Cardiac fibroblast (primary cell): ENCODE measurements at regions not wholly inside any gene's neighbourhood (a gene's known extent, or its start where the extent isn't known, plus 50 kb on each side); places are given as distances from the start of the nearest gene placed in this dataset.

Experiments used
- DNase-seq, 2 donors: peaks; one replicate each; pipeline versions ENCODE4 v3.0.0 to v3.0.0-alpha.2; 2010; ENCODE audit warnings: low read depth in 2 of 2
- H3K4me3 ChIP-seq, 2 donors: replicated peaks in 1 of 2; 1 replicate in 1 of 2; 2 replicates in 1 of 2; pipeline ENCODE4 v1.5.1; 2011; ENCODE audit warnings: low read depth in 2 of 2, low read length in 2 of 2, mild to moderate bottlenecking in 2 of 2, moderate library complexity in 1 of 2
- TF ChIP-seq, protein P1 (sequence below): IDR thresholded peaks from one replicate; pipeline ENCODE4 v1.5.1; 2011; ENCODE audit warnings: low read depth, mild to moderate bottlenecking, low read length, inconsistent platforms

DNA sequence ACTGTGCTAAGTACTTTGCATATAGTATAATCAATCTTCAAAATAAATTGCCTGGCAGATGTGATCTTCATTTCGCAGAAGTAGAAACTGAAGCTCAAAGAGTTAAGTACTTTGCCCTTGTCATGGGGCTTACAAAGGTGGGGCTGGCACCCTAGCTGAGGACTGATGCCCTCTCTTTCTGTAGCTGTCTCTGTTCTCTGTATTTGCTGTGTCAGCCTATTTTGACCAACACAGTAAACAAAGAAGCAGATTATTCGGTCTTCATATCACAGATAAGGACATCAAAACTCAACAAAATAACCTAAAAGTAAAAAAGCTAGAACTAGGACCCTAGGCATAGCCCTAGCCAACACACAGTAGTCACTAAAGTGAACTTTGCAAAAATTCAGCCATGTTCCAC lies 570.5 kb upstream of the TENM3 start:
- DNase-seq: no peak
- H3K4me3 ChIP-seq: no peak overlapping the region
- TF ChIP-seq, protein P1, sequence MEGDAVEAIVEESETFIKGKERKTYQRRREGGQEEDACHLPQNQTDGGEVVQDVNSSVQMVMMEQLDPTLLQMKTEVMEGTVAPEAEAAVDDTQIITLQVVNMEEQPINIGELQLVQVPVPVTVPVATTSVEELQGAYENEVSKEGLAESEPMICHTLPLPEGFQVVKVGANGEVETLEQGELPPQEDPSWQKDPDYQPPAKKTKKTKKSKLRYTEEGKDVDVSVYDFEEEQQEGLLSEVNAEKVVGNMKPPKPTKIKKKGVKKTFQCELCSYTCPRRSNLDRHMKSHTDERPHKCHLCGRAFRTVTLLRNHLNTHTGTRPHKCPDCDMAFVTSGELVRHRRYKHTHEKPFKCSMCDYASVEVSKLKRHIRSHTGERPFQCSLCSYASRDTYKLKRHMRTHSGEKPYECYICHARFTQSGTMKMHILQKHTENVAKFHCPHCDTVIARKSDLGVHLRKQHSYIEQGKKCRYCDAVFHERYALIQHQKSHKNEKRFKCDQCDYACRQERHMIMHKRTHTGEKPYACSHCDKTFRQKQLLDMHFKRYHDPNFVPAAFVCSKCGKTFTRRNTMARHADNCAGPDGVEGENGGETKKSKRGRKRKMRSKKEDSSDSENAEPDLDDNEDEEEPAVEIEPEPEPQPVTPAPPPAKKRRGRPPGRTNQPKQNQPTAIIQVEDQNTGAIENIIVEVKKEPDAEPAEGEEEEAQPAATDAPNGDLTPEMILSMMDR: no peak

DNA sequence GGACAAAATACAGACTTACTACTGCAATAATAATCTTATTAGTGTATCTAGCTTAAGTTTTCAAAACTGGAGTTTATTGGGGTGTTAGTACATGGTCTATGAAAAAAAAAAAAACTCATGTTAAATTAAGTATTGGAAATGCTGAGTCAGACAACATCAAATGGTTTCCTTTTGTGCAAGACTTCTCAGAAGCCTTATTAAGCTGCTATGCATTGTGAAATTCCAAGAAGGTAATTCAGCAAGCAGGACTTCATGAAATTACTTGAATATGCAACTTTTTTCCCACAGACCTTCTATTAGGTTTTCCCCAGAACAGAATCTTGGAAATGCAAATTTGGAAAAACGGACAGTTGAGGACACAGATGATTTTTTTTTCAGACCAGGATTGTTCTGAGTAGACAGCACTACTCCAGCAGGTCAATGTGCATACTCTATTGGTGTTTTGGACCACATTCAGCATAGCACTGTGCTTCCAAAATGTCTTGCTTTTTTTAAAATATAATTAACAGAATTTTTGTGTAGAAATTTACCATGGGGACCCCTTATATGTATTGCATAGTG lies 568.8 kb upstream of the TENM3 start:
- DNase-seq: peak; percentile 62 to 75
- TF ChIP-seq, protein P1: no peak

DNA sequence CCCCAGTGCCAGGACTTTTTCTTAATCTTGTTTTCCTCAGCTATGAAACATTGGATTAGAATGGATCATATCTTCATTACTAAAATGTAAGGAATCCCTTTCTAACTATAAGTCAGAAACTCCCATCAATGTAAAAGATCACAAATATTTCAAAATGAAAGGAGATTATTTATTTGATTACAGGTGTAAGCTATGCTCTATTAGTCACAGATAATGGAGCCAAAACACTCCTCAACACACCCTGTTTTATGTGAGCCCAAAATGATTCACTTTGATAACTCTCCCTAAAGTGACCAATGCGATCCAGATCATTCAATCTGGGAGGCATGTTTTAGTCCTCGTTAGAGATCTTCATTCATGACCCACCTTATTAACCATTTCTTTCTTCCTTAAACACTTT lies 566.7 kb upstream of the TENM3 start:
- TF ChIP-seq, protein P1: no peak
- H3K4me3 ChIP-seq: no peak overlapping the region
- no peak for DNase-seq

More for the DNA sequence above, 568.8 kb upstream of the TENM3 start:
- H3K4me3 ChIP-seq: no peak overlapping the region

GRCh38 chr4:181677201-181677600 lies 566.0 kb upstream of the TENM3 start:
- no peak for DNase-seq
- no peak overlapping the region for H3K4me3 ChIP-seq
- TF ChIP-seq, protein P1: no peak

- no peak overlapping the region for H3K4me3 ChIP-seq
- TF ChIP-seq, protein P1: no peak
- no peak for DNase-seq
These were observed 565.6 kb upstream of the TENM3 start for GRCh38 chr4:181677621-181678020.

GRCh38 chr4:181679754-181680153 lies 563.4 kb upstream of the TENM3 start:
- TF ChIP-seq, protein P1: no peak
- no peak overlapping the region for H3K4me3 ChIP-seq

More at GRCh38 chr4:181679754-181680153, 563.4 kb upstream of the TENM3 start:
- no peak for DNase-seq
